Activated CD4-positive, alpha-beta T cell treated with anti-CD3 and anti-CD28 coated beads, Interleukin-2, amount 10 ng/mL, durations not matched to agents 24 days and 14 days (primary cell): ENCODE measurements at regions not wholly inside any gene's neighbourhood (a gene's known extent, or its start where the extent isn't known, plus 50 kb on each side); places are given as distances from the start of the nearest gene placed in this dataset.

Source experiments
- DNase-seq: peaks from one replicate; pipeline ENCODE4 v3.0.0; 2022
- H3K27ac Mint-ChIP-seq: one replicate; pipeline ENCODE4 v1.8.0; 2022; ENCODE audit warnings: mild to moderate bottlenecking, mixed read lengths
- H3K27me3 Mint-ChIP-seq: one replicate; pipeline ENCODE4 v1.8.0; 2022; ENCODE audit warnings: mixed read lengths
- H3K36me3 Mint-ChIP-seq: one replicate; pipeline ENCODE4 v1.8.0; 2022; ENCODE audit warnings: low read depth, mild to moderate bottlenecking, mixed read lengths
- H3K4me1 Mint-ChIP-seq: one replicate; pipeline ENCODE4 v1.8.0; 2021; ENCODE audit warnings: mixed read lengths
- H3K4me3 Mint-ChIP-seq: one replicate; pipeline ENCODE4 v1.8.0; 2022; ENCODE audit warnings: mild to moderate bottlenecking, moderate library complexity, mixed read lengths
- H3K9me3 Mint-ChIP-seq: one replicate; pipeline ENCODE4 v1.8.0; 2021; ENCODE audit warnings: mixed read lengths
- intact Hi-C: fragments of 100-400 bp; cut with micrococcal nuclease; formaldehyde crosslinking; loops from one replicate; pipeline ENCODE4 v1.15.1; 2023

- no peaks in the 10 kb centered on the region for H3K27me3 Mint-ChIP-seq
- no peaks in the 10 kb centered on the region for H3K4me1 Mint-ChIP-seq
- no peak overlapping the region for H3K4me3 Mint-ChIP-seq
- no peak for DNase-seq
- no peaks in the 10 kb centered on the region for H3K9me3 Mint-ChIP-seq
- H3K27ac Mint-ChIP-seq = no peak overlapping the region
- no peaks in the 10 kb centered on the region for H3K36me3 Mint-ChIP-seq
- intact Hi-C loops = no loop called here
These were observed 300.7 kb upstream of the PDGFD start for GRCh38 chr11:104464691-104465090.

GRCh38 chr11:104462341-104462740 lies 298.4 kb upstream of the PDGFD start:
- no peaks in the 10 kb centered on the region for H3K27me3 Mint-ChIP-seq
- H3K36me3 Mint-ChIP-seq = no peaks in the 10 kb centered on the region
- intact Hi-C loops = no loop called here
- H3K27ac Mint-ChIP-seq = no peak overlapping the region
- no peaks in the 10 kb centered on the region for H3K4me1 Mint-ChIP-seq
- H3K9me3 Mint-ChIP-seq = no peaks in the 10 kb centered on the region
- no peak for DNase-seq
- H3K4me3 Mint-ChIP-seq = no peak overlapping the region

- Mint-ChIP-seq H3K36me3 (no peaks in the 10 kb centered on the region), H3K4me1 (no peaks in the 10 kb centered on the region)
- intact Hi-C loops = no loop called here
These were observed 287.4 kb upstream of the PDGFD start for GRCh38 chr11:104451197-104451893.

GRCh38 chr11:104443387-104443786 lies 279.4 kb upstream of the PDGFD start:
- intact Hi-C loops = no loop called here
- Mint-ChIP-seq H3K27me3 (no peaks in the 10 kb centered on the region), H3K4me3 (no peak overlapping the region), H3K36me3 (no peaks in the 10 kb centered on the region), H3K27ac (no peak overlapping the region), H3K9me3 (no peaks in the 10 kb centered on the region), H3K4me1 (no peaks in the 10 kb centered on the region)
- no peak for DNase-seq

More at GRCh38 chr11:104451197-104451893, 287.4 kb upstream of the PDGFD start:
- H3K27me3 Mint-ChIP-seq = no peaks in the 10 kb centered on the region
- H3K27ac Mint-ChIP-seq = no peak overlapping the region
- DNase-seq = no peak
- no peaks in the 10 kb centered on the region for H3K9me3 Mint-ChIP-seq
- no peak overlapping the region for H3K4me3 Mint-ChIP-seq

GRCh38 chr11:104442321-104442720 lies 278.4 kb upstream of the PDGFD start:
- intact Hi-C loops = no loop called here
- Mint-ChIP-seq H3K9me3 (no peaks in the 10 kb centered on the region), H3K27ac (no peak overlapping the region), H3K27me3 (no peaks in the 10 kb centered on the region), H3K4me1 (no peaks in the 10 kb centered on the region), H3K36me3 (no peaks in the 10 kb centered on the region), H3K4me3 (no peak overlapping the region)
- no peak for DNase-seq

- H3K4me1 Mint-ChIP-seq = no peaks in the 10 kb centered on the region
- H3K4me3 Mint-ChIP-seq = no peak overlapping the region
- H3K27me3 Mint-ChIP-seq = no peaks in the 10 kb centered on the region
- H3K36me3 Mint-ChIP-seq = no peaks in the 10 kb centered on the region
- DNase-seq = no peak
- intact Hi-C loops = no loop called here
- no peak overlapping the region for H3K27ac Mint-ChIP-seq
- no peaks in the 10 kb centered on the region for H3K9me3 Mint-ChIP-seq
These were observed 271.5 kb upstream of the PDGFD start for GRCh38 chr11:104435494-104435893.

GRCh38 chr11:104433751-104434150 lies 269.8 kb upstream of the PDGFD start:
- H3K36me3 Mint-ChIP-seq = no peaks in the 10 kb centered on the region
- H3K27ac Mint-ChIP-seq = no peak overlapping the region
- H3K4me3 Mint-ChIP-seq = no peak overlapping the region
- no peaks in the 10 kb centered on the region for H3K9me3 Mint-ChIP-seq
- intact Hi-C loops = no loop called here
- no peaks in the 10 kb centered on the region for H3K4me1 Mint-ChIP-seq
- no peaks in the 10 kb centered on the region for H3K27me3 Mint-ChIP-seq
- DNase-seq = no peak

- Mint-ChIP-seq H3K4me1 (no peaks in the 10 kb centered on the region), H3K9me3 (no peaks in the 10 kb centered on the region), H3K4me3 (no peak overlapping the region), H3K27ac (no peak overlapping the region), H3K36me3 (no peaks in the 10 kb centered on the region), H3K27me3 (no peaks in the 10 kb centered on the region)
- no peak for DNase-seq
- intact Hi-C loops = no loop called here
These were observed 269.0 kb upstream of the PDGFD start for GRCh38 chr11:104432981-104433380.

GRCh38 chr11:104432526-104432925 lies 268.6 kb upstream of the PDGFD start:
- no peak for DNase-seq
- Mint-ChIP-seq H3K4me1 (no peaks in the 10 kb centered on the region), H3K27ac (no peak overlapping the region), H3K9me3 (no peaks in the 10 kb centered on the region), H3K36me3 (no peaks in the 10 kb centered on the region), H3K4me3 (no peak overlapping the region), H3K27me3 (no peaks in the 10 kb centered on the region)
- intact Hi-C loops = no loop called here

- H3K27ac Mint-ChIP-seq = no peak overlapping the region
- intact Hi-C loops = no loop called here
- no peaks in the 10 kb centered on the region for H3K4me1 Mint-ChIP-seq
- H3K36me3 Mint-ChIP-seq = no peaks in the 10 kb centered on the region
- no peak for DNase-seq
- no peaks in the 10 kb centered on the region for H3K9me3 Mint-ChIP-seq
- no peaks in the 10 kb centered on the region for H3K27me3 Mint-ChIP-seq
- no peak overlapping the region for H3K4me3 Mint-ChIP-seq
These were observed 258.5 kb upstream of the PDGFD start for GRCh38 chr11:104422324-104422944.

- no peak overlapping the region for H3K4me3 Mint-ChIP-seq
- H3K36me3 Mint-ChIP-seq = no peaks in the 10 kb centered on the region
- no peak for DNase-seq
- no peaks in the 10 kb centered on the region for H3K27me3 Mint-ChIP-seq
- H3K27ac Mint-ChIP-seq = no peak overlapping the region
- no peaks in the 10 kb centered on the region for H3K9me3 Mint-ChIP-seq
- intact Hi-C loops = no loop called here
- H3K4me1 Mint-ChIP-seq = no peaks in the 10 kb centered on the region
These were observed 246.4 kb upstream of the PDGFD start for GRCh38 chr11:104410336-104410735.

- Mint-ChIP-seq H3K36me3 (no peaks in the 10 kb centered on the region), H3K27ac (no peak overlapping the region), H3K4me3 (no peak overlapping the region), H3K4me1 (no peaks in the 10 kb centered on the region), H3K27me3 (no peaks in the 10 kb centered on the region), H3K9me3 (no peaks in the 10 kb centered on the region)
- DNase-seq = no peak
- intact Hi-C loops = no loop called here
These were observed 244.7 kb upstream of the PDGFD start for GRCh38 chr11:104408630-104409029.

GRCh38 chr11:104405277-104405676 lies 241.3 kb upstream of the PDGFD start:
- Mint-ChIP-seq H3K9me3 (no peaks in the 10 kb centered on the region), H3K4me3 (no peak overlapping the region), H3K27ac (no peak overlapping the region), H3K36me3 (no peaks in the 10 kb centered on the region), H3K27me3 (no peaks in the 10 kb centered on the region), H3K4me1 (no peaks in the 10 kb centered on the region)
- intact Hi-C loops = no loop called here
- no peak for DNase-seq

- Mint-ChIP-seq H3K4me3 (no peak overlapping the region), H3K9me3 (no peaks in the 10 kb centered on the region), H3K4me1 (no peaks in the 10 kb centered on the region), H3K27ac (no peak overlapping the region), H3K36me3 (no peaks in the 10 kb centered on the region), H3K27me3 (no peaks in the 10 kb centered on the region)
- intact Hi-C loops = no loop called here
- no peak for DNase-seq
These were observed 240.6 kb upstream of the PDGFD start for GRCh38 chr11:104404231-104405175.
